Neural progenitor cell (in vitro differentiated cells): ENCODE measurements at regions not wholly inside any gene's neighbourhood (a gene's known extent, or its start where the extent isn't known, plus 50 kb on each side); places are given as distances from the start of the nearest gene placed in this dataset.

ENCODE experiments used
- DNase-seq: peaks from one replicate; pipeline ENCODE4 v3.0.0-alpha.2; 2016; ENCODE audit warnings: low spot score
- H2AFZ ChIP-seq: fragments of 200-600 bp; sonication (generic); replicated peaks from 2 replicates; pipeline ENCODE4 v1.6.1; 2016; ENCODE audit warnings: antibody characterized with exemption
- H3F3A ChIP-seq: fragments of 200-600 bp; sonication (generic); 2 replicates; pipeline ENCODE4 v1.6.1; 2016; ENCODE audit warnings: antibody characterized with exemption, low read depth
- H3K27ac ChIP-seq: fragments of 200-600 bp; sonication (generic); 2 replicates; pipeline ENCODE4 v1.5.1; 2016; ENCODE audit warnings: mild to moderate bottlenecking
- H3K27me3 ChIP-seq: fragments of 200-600 bp; sonication (generic); 2 replicates; pipeline ENCODE4 v1.6.1; 2016; ENCODE audit warnings: mild to moderate bottlenecking, moderate library complexity
- H3K36me3 ChIP-seq: fragments of 200-600 bp; sonication (generic); 2 replicates; pipeline ENCODE4 v1.5.1; 2016
- H3K4me1 ChIP-seq: fragments of 200-600 bp; sonication (generic); 2 replicates; pipeline ENCODE4 v1.6.1; 2016; ENCODE audit warnings: mixed run types
- H3K4me2 ChIP-seq: fragments of 200-600 bp; sonication (generic); 2 replicates; pipeline ENCODE4 v1.6.1; 2016
- H3K4me3 ChIP-seq: fragments of 200-600 bp; sonication (generic); 2 replicates; pipeline ENCODE4 v1.5.1; 2016
- H3K79me2 ChIP-seq: fragments of 200-600 bp; sonication (generic); 2 replicates; pipeline ENCODE4 v1.6.1; 2016; ENCODE audit warnings: low read depth
- H3K9ac ChIP-seq: fragments of 200-600 bp; sonication (generic); 2 replicates; pipeline ENCODE4 v1.6.1; 2016
- H3K9me3 ChIP-seq: fragments of 200-600 bp; sonication (generic); 2 replicates; pipeline ENCODE4 v1.5.1; 2016; ENCODE audit warnings: low read depth
- H4K20me1 ChIP-seq: fragments of 200-600 bp; sonication (generic); 2 replicates; pipeline ENCODE4 v1.6.1; 2016; ENCODE audit warnings: low read depth
- H3K27ac Mint-ChIP-seq: 3 replicates; pipeline ENCODE4 v1.8.0; 2021; ENCODE audit warnings: mixed read lengths
- H3K27me3 Mint-ChIP-seq: 2 replicates; pipeline ENCODE4 v1.8.0; 2022; ENCODE audit warnings: low read depth, mild to moderate bottlenecking, inconsistent platforms, moderate library complexity, mixed read lengths; ENCODE audit not compliant: insufficient read depth
- H3K36me3 Mint-ChIP-seq: 3 replicates; pipeline ENCODE4 v1.8.0; 2021; ENCODE audit warnings: mixed read lengths
- H3K4me1 Mint-ChIP-seq: 3 replicates; pipeline ENCODE4 v1.8.0; 2021; ENCODE audit warnings: mixed read lengths
- H3K4me3 Mint-ChIP-seq: 3 replicates; pipeline ENCODE4 v1.8.0; 2021; ENCODE audit warnings: mild to moderate bottlenecking, moderate library complexity, mixed read lengths
- H3K9me3 Mint-ChIP-seq: 3 replicates; pipeline ENCODE4 v1.8.0; 2020; ENCODE audit warnings: mixed read lengths
- CTCF ChIP-seq: fragments of 200-600 bp; sonication (generic); IDR thresholded peaks from 2 replicates; pipeline ENCODE4 v1.5.1; 2017; ENCODE audit warnings: antibody characterized with exemption, mild to moderate bottlenecking
- EZH2 ChIP-seq: fragments of 200-600 bp; sonication (generic); IDR thresholded peaks from 2 replicates; pipeline ENCODE4 v1.6.1; 2017; ENCODE audit warnings: antibody characterized with exemption, mild to moderate bottlenecking, moderate library complexity
- EZH2phosphoT487 ChIP-seq: fragments of 200-600 bp; sonication (generic); IDR thresholded peaks from 2 replicates; pipeline ENCODE4 v1.6.1; 2017; ENCODE audit warnings: antibody characterized with exemption

- no peaks in the 10 kb centered on the region for H4K20me1 ChIP-seq
- no peak overlapping the region for H3K9ac ChIP-seq
- no peaks in the 10 kb centered on the region for H3K79me2 ChIP-seq
- no peaks in the 10 kb centered on the region for H3K36me3 ChIP-seq
- no peak for DNase-seq
- Mint-ChIP-seq H3K4me3 (no peak overlapping the region), H3K27ac (no peak overlapping the region), H3K36me3 (no peaks in the 10 kb centered on the region), H3K4me1 (no peaks in the 10 kb centered on the region), H3K9me3 (peaks cover 9% of the 10 kb centered on the region), H3K27me3 (peaks cover 2% of the 10 kb centered on the region)
- H3K9me3 ChIP-seq: no peaks in the 10 kb centered on the region
- no peak overlapping the region for H3K4me3 ChIP-seq
- no peak overlapping the region for H2AFZ ChIP-seq
- TF ChIP-seq CTCF: no peak
- no peak for TF ChIP-seq EZH2
- no peak for TF ChIP-seq EZH2phosphoT487
- H3K27me3 ChIP-seq: no peaks in the 10 kb centered on the region
- H3K27ac ChIP-seq: no peak overlapping the region
- H3K4me2 ChIP-seq: no peak overlapping the region
- H3K4me1 ChIP-seq: no peaks in the 10 kb centered on the region
- H3F3A ChIP-seq: no peaks in the 10 kb centered on the region
Observed at GRCh38 chr16:6841392-6841791, 491.3 kb upstream of the RBFOX1 start.

- no peak overlapping the region for H3K4me2 ChIP-seq
- no peaks in the 10 kb centered on the region for H4K20me1 ChIP-seq
- H3K9me3 ChIP-seq: no peaks in the 10 kb centered on the region
- no peak overlapping the region for H3K27ac Mint-ChIP-seq
- no peaks in the 10 kb centered on the region for H3K4me1 ChIP-seq
- no peaks in the 10 kb centered on the region for H3K4me1 Mint-ChIP-seq
- no peak for DNase-seq
- no peak overlapping the region for H3K9ac ChIP-seq
- H2AFZ ChIP-seq: no peak overlapping the region
- H3K36me3 Mint-ChIP-seq: no peaks in the 10 kb centered on the region
- no peak overlapping the region for H3K27ac ChIP-seq
- no peak overlapping the region for H3K4me3 Mint-ChIP-seq
- peaks cover 2% of the 10 kb centered on the region for H3K9me3 Mint-ChIP-seq
- H3F3A ChIP-seq: no peaks in the 10 kb centered on the region
- H3K36me3 ChIP-seq: no peaks in the 10 kb centered on the region
- H3K79me2 ChIP-seq: no peaks in the 10 kb centered on the region
- peaks cover 2% of the 10 kb centered on the region for H3K27me3 Mint-ChIP-seq
- TF ChIP-seq EZH2phosphoT487 (no peak), EZH2 (no peak), CTCF (no peak)
- no peaks in the 10 kb centered on the region for H3K27me3 ChIP-seq
- H3K4me3 ChIP-seq: no peak overlapping the region
Observed at GRCh38 chr16:6837722-6838121, 494.9 kb upstream of the RBFOX1 start.

GRCh38 chr16:6836766-6837165, 495.9 kb upstream of the RBFOX1 start:
- Mint-ChIP-seq H3K27me3 (peaks cover 2% of the 10 kb centered on the region), H3K36me3 (no peaks in the 10 kb centered on the region), H3K9me3 (peaks cover 2% of the 10 kb centered on the region)

More at GRCh38 chr16:6836766-6837165, 495.9 kb upstream of the RBFOX1 start:
- H3K27ac Mint-ChIP-seq: no peak overlapping the region
- no peak overlapping the region for H3K9ac ChIP-seq
- H3K27me3 ChIP-seq: no peaks in the 10 kb centered on the region
- no peaks in the 10 kb centered on the region for H3K36me3 ChIP-seq
- no peaks in the 10 kb centered on the region for H3K79me2 ChIP-seq
- no peak overlapping the region for H3K4me3 ChIP-seq
- H3K4me1 Mint-ChIP-seq: no peaks in the 10 kb centered on the region
- no peak overlapping the region for H3K4me3 Mint-ChIP-seq
- no peaks in the 10 kb centered on the region for H3F3A ChIP-seq
- H2AFZ ChIP-seq: no peak overlapping the region
- no peak for DNase-seq
- H3K27ac ChIP-seq: no peak overlapping the region
- H4K20me1 ChIP-seq: no peaks in the 10 kb centered on the region
- H3K4me2 ChIP-seq: no peak overlapping the region
- TF ChIP-seq EZH2phosphoT487 (no peak), CTCF (no peak), EZH2 (no peak)
- no peaks in the 10 kb centered on the region for H3K4me1 ChIP-seq
- H3K9me3 ChIP-seq: no peaks in the 10 kb centered on the region
